IMR-90 (cell line): ENCODE measurements at regions not wholly inside any gene's neighbourhood (a gene's known extent, or its start where the extent isn't known, plus 50 kb on each side); places are given as distances from the start of the nearest gene placed in this dataset.

Source experiments
- ATAC-seq: fragments of 200-7000 bp; cut with Tn5 transposase; 2 replicates; pipeline ENCODE4 v1.9.1; 2020; ENCODE audit warnings: low read depth, mild to moderate bottlenecking, moderate library complexity
- BruUV-seq: library from RNA; stranded (reverse); fragments of 400-500 nt; replicated peaks from 2 replicates; lab custom pipeline; 2021; lab: Mats Ljungman, UMichigan
- CTCF ChIA-PET: fragments of 300-600 bp; formaldehyde crosslinking; extraction: SDS; loops from one replicate; lab custom pipeline; 2021; ENCODE audit warnings: antibody characterized with exemption; lab: Yijun Ruan, JAX
- POLR2A ChIA-PET: fragments of 300-600 bp; sonication (Branson Sonifier 250); formaldehyde crosslinking; loops from one replicate; lab custom pipeline; 2022; ENCODE audit warnings: antibody characterized with exemption; ENCODE audit not compliant: unreplicated experiment; lab: Charles Lee
- DNase-seq: peaks from one replicate; pipeline ENCODE4 v3.0.0; 2013
- H2AFZ ChIP-seq: replicated peaks from 2 replicates; pipeline ENCODE3; 2013; ENCODE audit warnings: low read length, mild to moderate bottlenecking; ENCODE audit not compliant: poor library complexity
- H2AK5ac ChIP-seq: 2 replicates; pipeline ENCODE4 v1.6.1; 2013; ENCODE audit warnings: low read depth, low read length, inconsistent platforms
- H2AK9ac ChIP-seq: replicated peaks from 2 replicates; pipeline ENCODE3; 2013; ENCODE audit warnings: mild to moderate bottlenecking, low read depth, low read length, moderate library complexity; ENCODE audit not compliant: poor library complexity
- H2BK120ac ChIP-seq: 2 replicates; pipeline ENCODE4 v1.6.1; 2013; ENCODE audit warnings: low read depth, low read length, inconsistent platforms
- H2BK15ac ChIP-seq: 3 replicates; pipeline ENCODE4 v1.6.1; 2013; ENCODE audit warnings: low read depth, low read length, inconsistent platforms
- H2BK20ac ChIP-seq: 2 replicates; pipeline ENCODE4 v1.6.1; 2013; ENCODE audit warnings: low read depth, mild to moderate bottlenecking, inconsistent platforms, low read length, moderate library complexity
- H2BK5ac ChIP-seq: 2 replicates; pipeline ENCODE4 v1.6.1; 2013; ENCODE audit warnings: mild to moderate bottlenecking, low read depth, low read length, inconsistent platforms; ENCODE audit not compliant: poor library complexity, severe bottlenecking
- H3K14ac ChIP-seq: replicated peaks from 2 replicates; pipeline ENCODE4 v1.6.1; 2013; ENCODE audit warnings: low read depth, low read length, inconsistent platforms
- H3K18ac ChIP-seq: 2 replicates; pipeline ENCODE4 v1.6.1; 2013; ENCODE audit warnings: low read depth, low read length, control low read depth
- H3K23ac ChIP-seq: 2 replicates; pipeline ENCODE4 v1.6.1; 2013; ENCODE audit warnings: low read depth, low read length, inconsistent platforms
- H3K27ac ChIP-seq: 2 replicates; pipeline ENCODE4 v1.5.1; 2013; ENCODE audit warnings: mild to moderate bottlenecking, control low read depth, low read length; ENCODE audit not compliant: insufficient read depth
- H3K27me3 ChIP-seq: 2 replicates; pipeline ENCODE4 v1.6.1; 2013; ENCODE audit warnings: low read length; ENCODE audit not compliant: control insufficient read depth, insufficient read depth
- H3K36me3 ChIP-seq: 2 replicates; pipeline ENCODE4 v1.6.1; 2013; ENCODE audit warnings: low read length, mixed read lengths; ENCODE audit not compliant: control insufficient read depth, insufficient read depth
- H3K4ac ChIP-seq: 2 replicates; pipeline ENCODE4 v1.6.1; 2013; ENCODE audit warnings: low read depth, low read length, inconsistent platforms
- H3K4me1 ChIP-seq: 2 replicates; pipeline ENCODE4 v1.6.1; 2013; ENCODE audit warnings: low read length, mixed read lengths; ENCODE audit not compliant: control insufficient read depth, insufficient read depth
- H3K4me2 ChIP-seq: 2 replicates; pipeline ENCODE4 v1.6.1; 2013; ENCODE audit warnings: low read depth, mild to moderate bottlenecking, control low read depth, low read length, moderate library complexity
- H3K4me3 ChIP-seq: 2 replicates; pipeline ENCODE4 v1.5.1; 2013; ENCODE audit warnings: low read depth, mild to moderate bottlenecking, control low read depth, low read length, moderate library complexity; ENCODE audit not compliant: insufficient read depth
- H3K56ac ChIP-seq: 2 replicates; pipeline ENCODE4 v1.6.1; 2013; ENCODE audit warnings: low read length, inconsistent platforms; ENCODE audit not compliant: insufficient read depth; ENCODE audit errors: extremely low read depth
- H3K79me1 ChIP-seq, 2 experiments: 2 replicates each; pipeline ENCODE4 v1.6.1; 2013; ENCODE audit warnings: low read length in 2 of 2, inconsistent platforms in 1 of 2, low read depth in 1 of 2
- H3K9ac ChIP-seq: 2 replicates; pipeline ENCODE4 v1.6.1; 2013; ENCODE audit warnings: low read depth, low read length, control low read depth
- H3K9me1 ChIP-seq: 2 replicates; pipeline ENCODE4 v1.6.1; 2013; ENCODE audit warnings: low read length, inconsistent platforms; ENCODE audit not compliant: insufficient read depth
- H3K9me3 ChIP-seq: 2 replicates; pipeline ENCODE4 v1.6.1; 2013; ENCODE audit warnings: low read length; ENCODE audit not compliant: control insufficient read depth, insufficient read depth
- H4K20me1 ChIP-seq: 2 replicates; pipeline ENCODE4 v1.6.1; 2013; ENCODE audit warnings: low read length, inconsistent platforms; ENCODE audit not compliant: insufficient read depth
- H4K5ac ChIP-seq: 2 replicates; pipeline ENCODE4 v1.6.1; 2013; ENCODE audit warnings: mild to moderate bottlenecking, low read depth, low read length, control low read depth
- H4K8ac ChIP-seq, 2 experiments: 2 replicates each; pipeline ENCODE4 v1.6.1; 2013; ENCODE audit warnings: low read depth in 2 of 2, low read length in 2 of 2, control low read depth in 1 of 2, inconsistent platforms in 1 of 2
- H4K91ac ChIP-seq: 2 replicates; pipeline ENCODE4 v1.6.1; 2013; ENCODE audit warnings: low read depth, low read length, inconsistent platforms; ENCODE audit not compliant: insufficient read depth
- CEBPB ChIP-seq: IDR thresholded peaks from 2 replicates; pipeline ENCODE4 v1.6.1; 2012; ENCODE audit warnings: low read depth, low read length, improper control_type of control experiment
- FOS ChIP-seq: fragments of 150-350 bp; IDR thresholded peaks from 2 replicates; pipeline ENCODE4 v1.6.1; 2016; ENCODE audit warnings: low read depth, low read length
- RFX5 ChIP-seq: IDR thresholded peaks from 2 replicates; pipeline ENCODE4 v1.8.0; 2012; ENCODE audit warnings: low read depth, mild to moderate bottlenecking, low read length, moderate library complexity
- WGBS, 2 experiments: methylation state at CpG; one replicate each; pipeline versions ENCODE4 v1.1.5 to v1.1.7; 2013; ENCODE audit warnings: missing lambda C conversion rate in 2 of 2; ENCODE audit not compliant: insufficient read length in 1 of 2; ENCODE audit errors: extremely low coverage in 2 of 2; 5-methylcytosine and 5-hydroxymethylcytosine counted together
- dilution Hi-C: fragments of 300-500 bp; cut with HindIII; formaldehyde crosslinking; loops from one replicate; pipeline ENCODE4 v1.14.3; 2018; ENCODE audit warnings: low sequenced_read_pairs; ENCODE audit not compliant: unreplicated experiment
- in situ Hi-C: fragments of 300-500 bp; cut with MboI; formaldehyde crosslinking; loops from 3 replicates; pipeline ENCODE4 v1.14.3; 2019; ENCODE audit warnings: low sequenced_read_pairs, inconsistent platforms, mixed read lengths
- intact Hi-C: fragments of 100-400 bp; cut with micrococcal nuclease; formaldehyde crosslinking; loops from 2 replicates; pipeline ENCODE4 v1.10.0; 2022
- TF ChIP-seq, protein P1 (sequence below): fragments of 150-350 bp; IDR thresholded peaks from 2 replicates; pipeline ENCODE4 v1.6.1; 2016; ENCODE audit warnings: low read depth, mild to moderate bottlenecking, low read length, moderate library complexity, borderline replicate concordance

DNA sequence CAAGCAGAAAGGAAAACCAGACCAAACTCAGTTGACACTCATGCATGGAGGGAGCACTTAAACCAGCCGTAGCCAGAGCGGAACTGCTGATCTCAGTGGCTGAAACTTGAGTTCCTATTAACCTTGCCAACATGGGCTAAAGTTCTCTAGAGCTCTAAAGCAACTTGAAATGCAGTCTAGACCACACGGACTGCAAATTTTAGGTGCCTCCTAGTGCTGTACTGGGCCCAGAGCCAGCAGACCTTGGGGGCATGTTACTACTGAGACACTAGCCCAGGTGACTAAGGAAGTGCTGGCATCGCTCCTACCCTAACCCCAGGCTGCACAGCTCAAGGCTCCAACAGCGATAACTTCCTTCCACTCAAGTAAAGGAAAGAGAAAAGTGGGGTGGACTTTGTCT lies 236.5 kb downstream of the AKAIN1 start:
- Histone ChIP-seq H2BK20ac (no peak overlapping the region), H4K8ac (no peak overlapping the region), H4K91ac (no peak overlapping the region), H3K18ac (no peak overlapping the region), H3K79me1 (no peaks in the 10 kb centered on the region), H4K5ac (no peak overlapping the region), H3K4me2 (no peak overlapping the region), H3K27ac (no peak overlapping the region), H3K27me3 (no peaks in the 10 kb centered on the region), H3K4me1 (no peaks in the 10 kb centered on the region), H2AK5ac (no peak overlapping the region), H2BK120ac (no peak overlapping the region), H3K23ac (no peak overlapping the region), H3K9ac (no peak overlapping the region), H2AK9ac (no peak overlapping the region), H3K9me3 (peaks cover 13% of the 10 kb centered on the region), H3K14ac (no peak overlapping the region), H3K4me3 (no peak overlapping the region), H3K36me3 (no peaks in the 10 kb centered on the region), H3K56ac (no peak overlapping the region), H4K20me1 (no peaks in the 10 kb centered on the region), H2BK5ac (no peak overlapping the region), H2BK15ac (no peak overlapping the region), H3K9me1 (no peaks in the 10 kb centered on the region), H2AFZ (no peak overlapping the region), H3K4ac (no peak overlapping the region)
- CTCF ChIA-PET: no interaction called here
- no peak for ATAC-seq
- no peak for DNase-seq
- no peak for TF ChIP-seq RFX5
- TF ChIP-seq FOS: no peak
- no peak for TF ChIP-seq CEBPB
- TF ChIP-seq, protein P1, sequence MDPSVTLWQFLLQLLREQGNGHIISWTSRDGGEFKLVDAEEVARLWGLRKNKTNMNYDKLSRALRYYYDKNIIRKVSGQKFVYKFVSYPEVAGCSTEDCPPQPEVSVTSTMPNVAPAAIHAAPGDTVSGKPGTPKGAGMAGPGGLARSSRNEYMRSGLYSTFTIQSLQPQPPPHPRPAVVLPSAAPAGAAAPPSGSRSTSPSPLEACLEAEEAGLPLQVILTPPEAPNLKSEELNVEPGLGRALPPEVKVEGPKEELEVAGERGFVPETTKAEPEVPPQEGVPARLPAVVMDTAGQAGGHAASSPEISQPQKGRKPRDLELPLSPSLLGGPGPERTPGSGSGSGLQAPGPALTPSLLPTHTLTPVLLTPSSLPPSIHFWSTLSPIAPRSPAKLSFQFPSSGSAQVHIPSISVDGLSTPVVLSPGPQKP: no peak
- BruUV-seq: no TSS peak
- in situ Hi-C loops (no loop called here), dilution Hi-C loops (no loop called here), intact Hi-C loops (no loop called here)
- POLR2A ChIA-PET: no interaction called here
- 45% methylated on average over 2 of the region's 5 CpGs; no CpG with 5 or more reads in 1 of the 2 experiments for WGBS, 2 experiments
